ENCODE measurements at regions not wholly inside any gene's neighbourhood (a gene's known extent, or its start where the extent isn't known, plus 50 kb on each side); places are given as distances from the start of the nearest gene placed in this dataset.

DNA sequence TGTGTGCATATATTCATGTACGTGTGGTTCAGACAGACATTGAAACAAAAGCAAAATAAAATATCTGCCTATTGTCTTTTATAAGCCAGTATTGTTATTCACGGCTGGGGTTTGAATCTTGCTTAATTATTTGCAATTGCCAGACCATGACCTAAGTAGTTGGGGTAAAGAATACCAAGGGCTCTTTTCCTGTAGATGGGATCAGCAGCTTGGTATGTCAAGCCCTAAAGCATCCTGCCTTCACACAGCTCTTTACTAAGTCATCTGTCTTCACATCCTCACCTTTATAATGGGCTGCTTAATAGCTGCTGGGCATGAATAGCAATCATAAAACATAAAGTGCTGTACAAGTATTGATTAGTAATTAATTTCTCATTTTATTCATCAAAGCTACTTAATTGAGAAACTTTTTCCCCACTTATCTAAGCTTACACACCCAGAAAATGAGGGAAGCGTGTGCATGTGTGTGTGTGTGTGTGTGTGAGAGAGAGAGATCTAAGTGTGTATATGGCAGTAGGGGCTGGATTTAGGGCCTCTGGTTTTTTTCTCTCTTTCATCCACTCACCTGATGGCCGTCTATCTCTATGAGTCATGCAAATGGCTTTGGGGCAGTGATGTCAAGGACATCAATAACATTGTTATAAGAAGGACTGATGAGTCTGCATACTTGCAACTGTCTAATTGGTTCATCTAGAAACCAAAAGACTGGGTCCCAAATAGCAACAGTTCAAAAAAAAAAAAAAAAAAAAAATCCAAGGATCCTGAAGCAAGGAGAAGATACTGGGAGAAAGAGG, 244.1 kb upstream of the TNP1 start:
- DNase-seq = no peak

DNA sequence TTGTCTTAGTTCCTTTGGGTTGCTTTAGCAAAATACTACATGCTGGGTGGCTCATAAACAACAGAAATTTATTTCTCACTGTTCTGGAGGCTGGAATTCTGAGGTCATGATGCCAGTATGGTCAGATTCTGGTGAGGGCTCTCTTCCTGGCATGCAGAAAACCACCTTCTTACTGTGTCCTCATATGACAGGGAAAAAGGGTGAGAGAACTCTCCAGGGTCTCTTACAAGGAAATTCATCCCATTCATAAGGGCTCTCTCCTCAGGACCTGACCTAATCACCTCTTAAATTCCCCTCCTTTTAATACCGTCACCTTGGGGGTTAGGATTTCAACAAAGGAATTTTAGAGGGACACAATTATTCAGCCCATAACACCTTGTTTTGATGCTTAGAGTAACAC, 243.1 kb upstream of the TNP1 start:
- no peak for DNase-seq

DNA sequence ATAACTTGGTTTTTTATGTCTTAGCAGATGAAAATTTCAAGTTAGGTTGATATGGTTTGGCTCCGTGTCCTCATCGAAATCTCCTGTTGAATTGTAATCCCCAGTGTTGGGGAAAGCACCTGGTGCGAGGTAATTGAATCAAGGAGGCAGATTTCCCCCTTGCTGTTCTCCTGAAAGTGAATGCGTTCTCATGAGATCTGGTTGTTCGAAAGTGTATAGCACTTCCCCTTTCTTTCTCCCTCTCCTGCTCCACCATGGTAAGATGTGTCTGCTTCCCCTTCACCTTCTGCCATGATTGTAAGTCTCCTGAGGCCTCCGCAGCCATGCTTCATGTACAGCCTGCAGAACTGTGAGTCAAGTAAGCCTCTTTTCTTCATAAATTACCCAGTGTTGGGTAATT, 242.1 kb upstream of the TNP1 start:
- no peak for DNase-seq

DNA sequence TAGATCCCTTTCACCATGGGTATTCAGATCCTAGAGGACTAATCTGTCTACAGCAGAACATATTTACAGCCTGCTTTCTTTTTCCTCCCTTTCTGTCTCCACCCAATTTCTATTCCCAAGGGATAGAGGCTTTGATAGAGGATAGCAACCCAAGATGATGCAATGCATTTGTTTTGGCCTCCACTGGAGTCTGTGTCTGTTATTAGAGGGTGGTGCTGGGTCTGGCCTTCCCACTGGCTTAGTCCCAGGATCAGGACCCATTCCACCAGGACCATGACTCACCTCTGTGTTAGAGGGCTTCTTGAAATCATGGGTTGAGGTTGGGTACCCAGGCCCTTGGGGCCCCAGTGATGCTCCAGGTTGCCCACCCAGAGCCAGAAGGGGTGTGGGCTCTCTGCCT, 239.7 kb upstream of the TNP1 start:
- no peak for DNase-seq

DNA sequence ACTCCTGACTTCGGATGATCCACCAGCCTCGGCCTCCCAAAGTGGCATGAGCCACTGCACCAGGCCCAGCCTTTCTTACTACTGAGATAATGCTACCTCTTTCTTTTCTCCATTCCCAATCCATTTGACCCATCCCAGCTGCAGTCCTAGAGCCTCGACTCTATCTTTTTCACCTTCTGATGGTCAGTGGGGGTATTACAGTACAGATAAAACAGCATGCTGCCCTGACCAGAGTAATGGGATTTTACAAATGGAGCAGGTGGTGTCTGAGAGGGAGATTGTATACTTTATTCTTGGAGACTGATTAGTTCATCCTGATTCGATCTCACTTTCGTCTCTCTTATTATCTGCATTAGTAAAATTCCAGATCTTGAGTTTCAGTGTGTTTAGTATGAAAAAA, 238.6 kb upstream of the TNP1 start:
- no peak for DNase-seq

DNA sequence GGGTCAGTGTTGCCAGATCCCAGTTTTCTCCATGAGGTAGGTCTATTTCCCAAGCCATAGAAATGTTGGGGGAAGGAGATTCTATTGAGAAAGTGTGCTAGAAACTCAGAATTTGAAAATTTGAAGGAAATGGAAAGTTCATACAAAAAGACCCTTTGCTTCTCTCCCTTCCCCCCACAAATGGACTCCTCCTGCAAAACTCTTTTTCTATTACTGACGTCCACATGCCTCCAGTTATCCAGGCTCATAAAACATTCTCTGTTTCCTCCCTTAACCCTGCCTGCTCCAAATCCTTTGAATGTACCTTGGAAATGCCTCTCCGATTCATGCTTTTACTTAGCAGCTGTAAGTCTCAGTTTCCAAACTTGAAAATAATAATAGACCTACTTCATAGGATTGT, 237.5 kb upstream of the TNP1 start:
- no peak for DNase-seq

DNA sequence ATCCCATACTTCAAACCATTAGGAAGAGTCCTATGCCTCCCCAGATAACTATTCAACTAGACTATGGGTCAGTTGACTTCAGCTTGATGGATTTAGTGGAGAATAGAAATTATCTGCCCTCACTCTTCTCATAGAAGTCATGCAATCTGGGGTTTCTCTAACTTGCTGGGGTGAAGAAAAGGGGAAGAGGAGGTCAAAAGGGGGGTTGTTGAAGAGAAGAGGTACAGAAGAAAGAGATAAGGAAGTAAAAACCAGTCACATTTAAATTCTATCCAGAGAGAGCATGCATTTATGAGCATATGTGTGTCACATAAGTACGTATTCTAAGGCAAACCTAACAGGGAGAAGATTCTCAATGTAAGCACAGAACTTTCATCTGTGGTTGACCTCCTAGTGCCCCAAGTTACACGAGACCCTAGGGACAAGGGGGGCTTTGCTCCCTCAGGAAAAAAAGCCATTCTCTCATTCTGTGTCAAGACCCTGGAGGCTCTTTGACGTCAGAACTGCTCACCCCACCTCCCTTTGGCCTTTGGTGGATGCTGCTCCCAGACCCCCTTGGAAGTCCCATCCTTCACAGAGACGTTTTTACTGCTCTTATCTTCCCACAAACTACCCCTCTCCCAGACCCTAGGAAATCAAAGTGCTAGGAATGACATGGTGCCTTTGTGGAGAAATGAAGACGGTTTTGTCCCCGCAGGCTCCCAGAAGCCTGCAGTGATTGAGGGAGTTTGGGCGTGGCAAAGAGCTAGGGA, 236.8 kb upstream of the TNP1 start:
- DNase-seq = no peak

DNA sequence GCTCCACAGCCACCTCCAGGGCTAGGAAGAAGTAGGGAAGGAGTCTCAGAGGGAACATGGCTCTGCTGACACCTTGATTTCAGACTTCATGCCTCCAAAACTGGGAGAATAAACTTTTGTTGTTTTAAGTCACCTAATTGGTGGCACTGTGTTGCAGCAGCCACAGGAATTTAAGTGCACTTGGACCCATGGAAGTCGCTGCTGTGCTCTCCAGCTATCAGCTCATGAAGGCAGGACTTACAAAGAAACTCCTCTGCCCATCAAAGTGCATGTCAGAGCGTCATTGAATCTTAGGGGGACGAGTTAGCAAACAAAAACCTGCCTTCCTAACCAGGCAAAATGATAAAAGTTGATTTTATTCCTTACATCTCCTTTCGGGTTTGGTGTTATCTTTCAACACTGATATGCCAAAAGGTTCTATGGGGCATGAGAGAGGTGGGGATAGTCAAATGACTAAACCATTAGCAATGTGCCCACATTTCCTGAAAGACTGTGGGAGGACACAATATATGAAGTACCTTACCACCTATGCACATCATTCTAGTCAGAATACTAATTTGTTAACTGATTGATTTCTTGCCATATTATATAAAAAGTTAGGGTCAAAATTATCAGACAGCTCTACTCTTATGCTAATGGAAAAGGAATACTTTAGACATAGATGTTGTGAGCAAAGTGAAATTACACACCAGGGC, 235.8 kb upstream of the TNP1 start:
- DNase-seq = no peak

DNA sequence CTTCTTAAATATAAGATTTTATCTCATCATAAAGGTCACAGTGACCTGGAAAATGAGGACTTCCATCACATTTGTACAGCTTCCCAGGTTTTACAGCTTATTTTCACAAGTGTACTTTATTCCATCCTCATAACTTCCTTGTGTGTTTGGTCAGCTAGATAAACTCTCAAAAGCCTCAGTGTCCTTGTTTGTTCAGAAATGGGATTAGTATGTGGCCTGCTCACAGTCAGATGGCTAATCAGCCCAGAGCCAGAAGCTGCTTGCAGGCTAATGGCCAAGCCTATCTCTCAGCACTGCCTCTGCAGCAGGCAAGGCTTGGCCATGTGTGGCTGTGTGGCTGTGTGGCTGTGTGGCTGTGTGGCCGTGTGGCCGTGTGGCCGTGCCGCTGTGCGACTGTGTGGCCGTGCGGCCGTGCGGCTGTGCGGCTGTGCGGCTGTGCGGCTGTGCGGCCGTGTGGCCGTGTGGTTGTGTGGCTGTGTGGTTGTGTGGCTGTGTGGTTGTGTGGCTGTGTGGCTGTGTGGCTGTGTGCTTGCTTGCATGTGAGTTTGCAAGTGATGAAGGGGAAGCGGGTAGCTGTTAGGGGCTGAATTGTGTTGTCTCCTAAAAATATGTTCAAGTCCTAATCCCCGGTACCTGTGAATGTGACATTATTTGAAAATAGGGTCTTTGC, 233.0 kb upstream of the TNP1 start:
- DNase-seq = no peak

DNA sequence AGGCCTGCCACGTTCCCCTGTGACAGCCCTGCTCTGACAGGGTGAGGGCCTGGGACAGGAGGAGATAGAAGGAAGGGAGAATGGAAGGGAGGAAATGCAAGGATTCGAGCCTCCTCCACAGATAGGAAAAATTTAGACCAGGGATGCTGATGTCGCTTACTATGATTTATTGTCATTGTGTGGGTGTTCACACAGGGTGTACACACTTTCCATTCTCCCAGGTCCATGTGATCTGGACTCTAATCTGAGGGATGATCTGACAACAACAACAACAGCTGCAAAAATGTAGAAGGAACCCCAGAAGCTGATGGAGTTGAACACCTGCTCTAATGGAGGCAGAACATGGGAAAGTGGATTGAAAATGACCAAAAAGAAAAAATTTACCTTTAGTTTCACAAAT, 231.7 kb upstream of the TNP1 start:
- DNase-seq = no peak

DNA sequence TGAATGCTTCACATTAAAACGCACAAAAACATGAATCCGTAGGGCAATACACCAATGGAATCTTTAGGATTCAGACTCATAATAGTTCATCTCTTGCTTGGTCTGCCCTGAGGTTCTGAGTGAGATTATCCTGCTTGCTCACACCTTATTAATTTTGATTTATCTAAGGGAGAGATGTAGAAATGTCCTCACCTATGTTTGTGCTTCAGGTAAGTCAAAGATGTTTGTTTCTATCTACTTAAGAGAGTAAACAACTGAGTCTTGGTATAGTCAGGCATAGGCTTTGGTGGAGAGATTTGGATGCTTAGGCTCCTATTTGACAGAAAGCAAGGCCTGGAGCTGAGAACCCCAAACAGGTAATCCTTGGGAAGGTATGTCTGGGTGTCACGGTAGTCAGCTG, 231.0 kb upstream of the TNP1 start:
- DNase-seq = no peak

DNA sequence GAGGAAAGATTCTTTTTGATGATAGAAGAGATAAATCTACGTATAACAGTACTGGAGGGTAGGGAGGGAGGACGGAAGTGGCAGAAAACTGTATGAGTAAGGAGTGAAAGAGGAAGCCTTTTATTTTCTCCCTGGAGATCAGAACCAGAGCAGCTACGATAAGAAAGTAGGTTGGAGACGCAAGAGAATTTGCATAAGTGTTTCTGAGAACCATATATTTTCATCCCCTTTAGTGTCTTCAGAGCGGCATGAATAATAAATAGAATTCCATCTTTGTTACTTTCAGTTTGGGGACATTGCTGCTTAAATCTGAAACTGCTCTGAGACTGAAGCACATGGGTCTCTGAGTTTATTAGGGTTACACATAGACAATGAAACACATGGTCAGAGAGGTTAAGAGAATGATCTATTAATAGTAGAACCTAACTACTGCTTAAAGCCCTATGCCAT, 230.2 kb upstream of the TNP1 start:
- DNase-seq = peak in 1 of 5 donors; percentile 72

DNA sequence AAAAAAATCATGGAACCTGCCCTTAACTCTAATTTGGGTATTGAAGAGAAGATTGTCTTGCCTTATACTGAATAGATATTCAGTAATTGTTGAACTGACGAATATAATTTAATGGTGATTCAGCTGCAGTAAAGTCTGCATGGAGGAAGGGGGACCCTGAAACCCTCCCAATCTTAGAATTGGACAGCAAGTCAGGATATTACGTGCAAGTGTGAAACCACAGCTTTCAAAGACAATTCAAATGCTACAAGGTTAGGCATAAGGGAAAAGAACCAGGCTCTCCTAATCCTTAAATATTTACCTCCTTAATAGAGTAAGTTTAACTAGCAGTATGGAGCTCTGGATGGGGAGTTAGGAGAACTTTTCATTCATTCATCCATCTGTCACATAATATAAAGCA, 226.9 kb upstream of the TNP1 start:
- DNase-seq = peak in 1 of 5 donors; percentile 16

DNA sequence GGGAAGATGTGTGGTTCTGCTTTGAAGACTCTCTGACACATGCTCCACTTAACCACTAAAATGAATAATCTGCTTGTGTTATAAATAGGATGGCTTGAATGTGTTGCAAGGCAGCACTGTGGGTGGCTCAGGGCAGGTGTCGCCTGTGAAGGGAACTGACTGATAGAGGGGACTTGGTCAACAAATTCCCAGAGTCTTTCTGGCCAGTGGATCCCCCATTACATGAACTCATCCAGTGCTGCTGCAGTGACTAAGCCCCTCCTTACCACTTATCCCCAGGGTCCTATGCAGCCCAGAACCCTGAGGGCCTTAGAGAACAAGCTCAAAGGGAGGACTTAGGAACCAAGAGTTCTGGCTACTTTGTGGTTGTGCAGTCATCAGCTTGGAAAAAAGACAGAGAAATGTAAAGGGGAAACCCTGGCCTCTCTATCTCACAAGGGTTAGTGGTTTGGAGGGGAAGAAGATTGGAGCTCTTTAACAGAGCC, 226.2 kb upstream of the TNP1 start:
- no peak for DNase-seq

DNA sequence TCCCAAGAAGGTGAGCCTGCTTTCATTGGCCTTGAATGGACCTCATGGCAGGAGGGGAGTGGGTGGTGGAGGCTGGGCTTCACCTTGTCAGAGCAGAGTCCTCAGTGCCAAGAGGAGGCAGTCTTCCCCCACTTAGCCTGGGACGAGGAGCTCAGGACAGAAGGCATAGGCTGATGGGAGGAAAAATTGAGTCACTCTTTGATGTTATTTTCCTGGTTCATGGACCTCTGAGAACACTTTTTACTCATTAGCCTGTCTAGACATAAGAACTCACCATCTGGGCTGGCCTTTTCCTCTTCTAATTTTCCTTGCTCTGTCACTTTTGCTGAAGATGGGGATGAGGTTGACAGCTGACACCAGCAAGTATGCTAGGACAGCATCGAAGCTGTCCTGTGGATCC, 225.7 kb upstream of the TNP1 start:
- no peak for DNase-seq

DNA sequence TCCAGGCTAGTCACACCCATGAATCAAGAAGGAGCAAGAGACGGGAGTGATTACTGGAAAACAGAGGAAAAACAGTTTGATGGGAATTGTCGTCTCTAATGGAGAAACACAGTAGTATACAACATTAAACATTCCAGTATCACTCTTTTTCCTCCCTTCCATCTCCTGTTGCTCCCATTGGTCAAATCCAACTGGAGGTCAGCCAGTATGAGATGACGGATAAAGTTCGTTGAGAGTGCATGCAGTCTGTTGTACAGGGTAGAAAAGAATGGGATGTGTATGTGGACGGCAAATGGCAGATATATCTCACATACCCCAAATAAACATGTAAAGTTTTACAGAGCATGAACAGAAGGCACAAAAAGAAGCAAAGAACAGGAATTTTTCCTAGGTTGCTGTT, 221.9 kb upstream of the TNP1 start:
- DNase-seq = no peak

DNA sequence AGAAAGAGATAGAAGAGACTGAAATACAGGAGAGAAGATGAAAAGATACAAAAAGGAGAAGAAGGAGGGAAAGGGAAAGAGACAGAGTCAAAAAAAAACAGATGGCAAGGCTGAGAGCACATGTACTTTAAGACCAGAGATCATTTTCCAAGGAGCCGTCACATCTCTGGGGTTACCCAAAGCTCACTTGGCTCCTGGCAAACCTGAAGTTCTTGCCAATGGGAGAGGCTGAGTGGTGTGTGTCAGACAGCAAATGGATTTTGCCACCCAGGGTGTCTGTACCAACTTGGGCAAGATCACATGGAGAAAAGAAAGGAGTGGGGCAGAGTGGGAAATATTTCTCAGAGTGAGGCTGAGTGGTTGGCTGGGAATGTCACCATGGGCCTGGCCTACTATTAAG, 219.3 kb upstream of the TNP1 start:
- DNase-seq = no peak

DNA sequence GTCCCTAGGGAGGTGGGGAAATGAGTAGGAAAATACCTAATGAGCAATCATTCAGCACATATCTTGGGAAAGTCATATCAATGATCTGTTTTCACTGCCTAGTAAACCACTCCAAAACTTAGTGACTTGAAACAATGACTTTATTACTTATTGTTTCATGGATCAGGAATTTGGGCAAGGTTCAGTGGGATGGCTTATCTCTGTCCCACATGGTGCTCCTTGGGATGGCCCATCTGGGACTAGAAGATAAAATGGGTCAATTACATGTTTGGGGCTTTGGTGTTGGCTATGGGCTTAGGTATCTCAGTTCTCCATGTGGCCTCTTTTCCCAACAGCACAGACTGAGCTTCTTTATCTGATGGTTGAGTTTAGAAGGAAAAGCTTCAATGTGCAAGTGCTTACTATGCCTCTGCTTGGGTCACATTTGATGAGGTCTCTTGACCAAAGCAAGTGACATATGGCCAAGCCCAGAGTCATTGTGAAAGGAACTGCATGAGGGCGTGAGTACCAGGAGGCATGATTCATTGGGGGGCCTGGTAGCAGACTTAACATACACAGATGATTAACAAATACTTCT, 218.1 kb upstream of the TNP1 start:
- DNase-seq = no peak

DNA sequence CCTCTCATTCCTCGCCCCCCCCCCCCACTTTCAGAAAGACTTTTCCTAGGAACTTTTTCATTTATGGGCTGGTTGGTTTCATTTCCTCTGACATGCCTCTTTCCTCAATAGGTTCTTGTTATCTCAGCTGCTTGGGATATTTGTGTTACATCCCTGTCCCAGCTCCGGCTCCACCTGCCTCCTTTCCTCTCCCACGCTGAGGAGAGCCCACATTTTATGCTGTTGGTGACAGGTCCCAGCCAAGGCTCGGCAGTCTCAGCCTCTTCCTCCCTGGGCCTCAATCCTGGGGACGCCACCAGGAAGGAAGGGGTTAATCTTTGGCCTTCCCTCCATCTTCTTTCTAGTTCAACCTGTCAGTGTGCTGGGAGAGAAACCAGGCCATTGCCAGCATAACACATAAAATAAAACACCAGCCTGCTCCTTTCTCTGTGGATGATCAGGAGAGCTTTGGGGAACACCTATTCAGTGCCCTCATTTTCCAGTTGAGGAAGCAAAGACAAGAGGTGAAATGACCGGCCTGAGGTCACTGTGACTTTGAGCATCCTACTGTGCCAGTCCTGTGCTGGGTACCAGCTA, 216.9 kb upstream of the TNP1 start:
- DNase-seq = no peak

DNA sequence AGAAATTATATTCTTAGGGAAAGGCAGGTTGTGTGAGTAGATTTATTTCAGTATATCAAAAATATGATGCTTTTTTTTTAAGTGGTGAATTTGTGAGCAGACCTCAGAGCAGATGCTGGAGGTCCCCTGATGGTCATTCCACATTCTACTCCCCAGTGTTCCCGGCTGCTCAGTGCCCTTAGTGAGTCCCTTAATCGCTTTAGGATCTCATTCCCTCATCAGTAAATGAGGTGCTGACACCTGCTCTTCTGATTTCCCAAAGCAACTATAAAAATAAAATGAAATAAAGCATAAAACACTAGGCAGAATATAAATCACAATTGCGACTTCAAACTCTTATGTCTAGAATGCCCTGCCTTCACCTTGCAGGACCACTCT, 216.2 kb upstream of the TNP1 start:
- no peak for DNase-seq

DNA sequence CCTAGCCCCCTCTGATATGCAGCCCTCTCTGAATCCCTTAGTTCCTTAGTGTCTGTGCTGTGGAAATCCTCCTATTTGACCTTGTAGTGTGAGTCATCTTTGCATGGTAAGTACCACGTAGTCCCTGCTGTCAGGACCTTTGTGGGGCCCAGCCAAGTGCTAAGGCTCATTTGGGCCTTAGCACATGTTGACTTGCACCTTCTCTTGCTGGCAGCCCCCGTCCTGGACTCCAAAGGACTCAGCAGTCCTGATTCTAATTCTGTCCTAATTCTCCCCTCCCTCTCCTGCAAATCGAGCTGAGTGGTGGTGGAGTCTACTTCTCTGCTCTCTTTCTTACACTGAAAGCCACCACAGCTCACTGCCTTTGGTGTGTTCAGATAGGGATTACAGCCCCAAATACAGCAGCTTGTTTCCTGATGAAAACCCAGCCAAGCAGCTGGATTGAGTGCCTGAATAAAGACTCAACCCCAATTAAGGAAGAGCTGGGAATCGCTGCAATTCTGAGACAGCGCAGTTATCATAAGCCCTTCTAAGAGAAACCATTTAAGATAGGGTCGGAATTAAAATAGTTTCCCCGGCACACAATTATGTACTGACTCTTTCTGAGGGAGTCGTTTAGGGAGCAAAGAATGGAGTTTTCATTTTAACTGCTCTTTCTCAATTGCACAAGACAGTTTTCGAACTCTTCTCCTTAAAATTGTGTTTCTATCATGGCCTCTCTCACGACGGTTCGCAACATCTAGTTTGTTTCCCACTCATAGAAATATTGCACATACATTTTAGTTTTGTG, 215.6 kb upstream of the TNP1 start:
- no peak for DNase-seq
